WTC11 (cell line): ENCODE measurements at regions not wholly inside any gene's neighbourhood (a gene's known extent, or its start where the extent isn't known, plus 50 kb on each side); places are given as distances from the start of the nearest gene placed in this dataset.

ENCODE experiments used
- ATAC-seq: fragments of 200-7000 bp; cut with Tn5 transposase; 2 replicates; pipeline ENCODE4 v1.10.0; 2021; ENCODE audit warnings: mild to moderate bottlenecking, moderate library complexity
- CTCF ChIA-PET: fragments of 300-600 bp; sonication (Branson Sonifier 250); formaldehyde crosslinking; loops from one replicate; lab custom pipeline; 2021; ENCODE audit warnings: antibody characterized with exemption; lab: Charles Lee
- POLR2A ChIA-PET: fragments of 350-600 bp; sonication (Branson Sonifier 250); formaldehyde crosslinking; loops from one replicate; lab custom pipeline; 2021; ENCODE audit warnings: antibody characterized with exemption; lab: Charles Lee
- DNase-seq: peaks from one replicate; pipeline ENCODE4 v3.0.0; 2021; ENCODE audit warnings: low spot score
- H3K27ac Mint-ChIP-seq: 2 replicates; pipeline ENCODE4 v1.8.0; 2021; ENCODE audit warnings: mixed read lengths
- H3K27me3 Mint-ChIP-seq: 2 replicates; pipeline ENCODE4 v1.8.0; 2021; ENCODE audit warnings: low read depth, mild to moderate bottlenecking, moderate library complexity, mixed read lengths
- H3K36me3 Mint-ChIP-seq: 2 replicates; pipeline ENCODE4 v1.8.0; 2021; ENCODE audit warnings: mixed read lengths
- H3K4me1 Mint-ChIP-seq: 2 replicates; pipeline ENCODE4 v1.8.0; 2022; ENCODE audit warnings: mixed read lengths
- H3K4me3 Mint-ChIP-seq: 2 replicates; pipeline ENCODE4 v1.8.0; 2021; ENCODE audit warnings: mild to moderate bottlenecking, moderate library complexity, mixed read lengths
- H3K9me3 Mint-ChIP-seq: 2 replicates; pipeline ENCODE4 v1.8.0; 2021; ENCODE audit warnings: mixed read lengths
- ATF2 ChIP-seq: sonication (generic); formaldehyde crosslinking; IDR thresholded peaks from 2 replicates; pipeline ENCODE4 v1.8.1; 2022; ENCODE audit warnings: low read depth, missing genetic modification reagents, borderline replicate concordance
- ATF3 ChIP-seq: sonication (generic); formaldehyde crosslinking; conservative IDR thresholded peaks from 2 replicates; pipeline ENCODE4 v1.8.1; 2022; ENCODE audit warnings: mild to moderate bottlenecking, missing genetic modification reagents
- CTCF ChIP-seq: fragments of 200-600 bp; IDR thresholded peaks from 2 replicates; pipeline ENCODE4 v1.8.0; 2022; ENCODE audit warnings: antibody characterized with exemption
- FOXJ3 ChIP-seq: sonication (generic); formaldehyde crosslinking; IDR thresholded peaks from 2 replicates; pipeline ENCODE4 v1.9.0; 2021; ENCODE audit warnings: missing genetic modification reagents, mild to moderate bottlenecking, borderline replicate concordance
- FOXK1 ChIP-seq: sonication (generic); formaldehyde crosslinking; IDR thresholded peaks from 2 replicates; pipeline ENCODE4 v1.8.0; 2022; ENCODE audit warnings: mild to moderate bottlenecking, moderate library complexity, missing genetic modification reagents
- GABPB1 ChIP-seq: sonication (generic); formaldehyde crosslinking; IDR thresholded peaks from 2 replicates; pipeline ENCODE4 v1.8.1; 2023; ENCODE audit warnings: mild to moderate bottlenecking, missing genetic modification reagents
- JAZF1 ChIP-seq: fragments of 250-450 bp; sonication (Bioruptor Pico); IDR thresholded peaks from 2 replicates; pipeline ENCODE4 v1.9.0; 2021; ENCODE audit warnings: moderate library complexity, mild to moderate bottlenecking, inconsistent platforms
- JUN ChIP-seq: sonication (generic); formaldehyde crosslinking; IDR thresholded peaks from 2 replicates; pipeline ENCODE4 v1.8.0; 2023; ENCODE audit warnings: mild to moderate bottlenecking, missing genetic modification reagents
- MAX ChIP-seq: sonication (generic); formaldehyde crosslinking; IDR thresholded peaks from 2 replicates; pipeline ENCODE4 v1.8.0; 2022; ENCODE audit warnings: mild to moderate bottlenecking, missing genetic modification reagents
- MLX ChIP-seq: sonication (generic); formaldehyde crosslinking; IDR thresholded peaks from 2 replicates; pipeline ENCODE4 v1.8.1; 2023; ENCODE audit warnings: mild to moderate bottlenecking, missing genetic modification reagents, moderate library complexity
- NFATC4 ChIP-seq: fragments of 250-450 bp; sonication (Bioruptor Pico); IDR thresholded peaks from 2 replicates; pipeline ENCODE4 v1.9.0; 2021; ENCODE audit warnings: mild to moderate bottlenecking
- NFE2L1 ChIP-seq: sonication (generic); formaldehyde crosslinking; IDR thresholded peaks from 2 replicates; pipeline ENCODE4 v1.8.1; 2023; ENCODE audit warnings: missing genetic modification reagents
- NR3C1 ChIP-seq: sonication (generic); formaldehyde crosslinking; conservative IDR thresholded peaks from 2 replicates; pipeline ENCODE4 v1.8.1; 2023; ENCODE audit warnings: low read depth, mild to moderate bottlenecking, missing genetic modification reagents
- OVOL2 ChIP-seq: fragments of 250-450 bp; sonication (Bioruptor Pico); IDR thresholded peaks from 2 replicates; pipeline ENCODE4 v1.9.0; 2021; ENCODE audit warnings: mild to moderate bottlenecking, borderline replicate concordance
- PRRX2 ChIP-seq: fragments of 250-450 bp; sonication (Bioruptor Pico); IDR thresholded peaks from 2 replicates; pipeline ENCODE4 v1.8.0; 2021; ENCODE audit warnings: mild to moderate bottlenecking
- RORB ChIP-seq: fragments of 250-450 bp; sonication (Bioruptor Pico); IDR thresholded peaks from 2 replicates; pipeline ENCODE4 v1.9.0; 2021; ENCODE audit warnings: mild to moderate bottlenecking
- SP1 ChIP-seq: sonication (generic); formaldehyde crosslinking; conservative IDR thresholded peaks from 2 replicates; pipeline ENCODE4 v1.8.1; 2022; ENCODE audit warnings: missing genetic modification reagents
- ZBTB21 ChIP-seq: sonication (generic); formaldehyde crosslinking; IDR thresholded peaks from 2 replicates; pipeline ENCODE4 v1.8.1; 2023; ENCODE audit warnings: mild to moderate bottlenecking, missing genetic modification reagents, borderline replicate concordance
- ZMAT4 ChIP-seq: fragments of 250-450 bp; sonication (Bioruptor Pico); IDR thresholded peaks from 2 replicates; pipeline ENCODE4 v1.9.0; 2021; ENCODE audit warnings: mild to moderate bottlenecking
- ZNF219 ChIP-seq: sonication (generic); formaldehyde crosslinking; IDR thresholded peaks from 2 replicates; pipeline ENCODE4 v1.8.0; 2023; ENCODE audit warnings: missing genetic modification reagents, mild to moderate bottlenecking, borderline replicate concordance
- ZNF263 ChIP-seq: sonication (generic); formaldehyde crosslinking; IDR thresholded peaks from 2 replicates; pipeline ENCODE4 v1.8.1; 2022; ENCODE audit warnings: low read depth, mild to moderate bottlenecking, moderate library complexity, missing genetic modification reagents

GRCh38 chr6:90434094-90434493 lies 137.5 kb upstream of the BACH2 start:
- H3K36me3 Mint-ChIP-seq: peaks cover 27% of the 10 kb centered on the region
- H3K9me3 Mint-ChIP-seq: peaks cover 44% of the 10 kb centered on the region
- peaks cover 6% of the 10 kb centered on the region for H3K27me3 Mint-ChIP-seq
- no peak overlapping the region for H3K4me3 Mint-ChIP-seq
- TF ChIP-seq CTCF (peak; percentile 22; the same call in 1 of the 2 replicates), JUN (CRISPR knock-in tag) (no peak), OVOL2 (CRISPR knock-in tag) (no peak), MLX (no peak)
- peak; percentile 28 for DNase-seq
- peaks cover 50% of the 10 kb centered on the region for H3K4me1 Mint-ChIP-seq
- peak; percentile 77 for ATAC-seq
- POLR2A ChIA-PET: no interaction called here
- CTCF ChIA-PET: interaction anchor here (1.0 to 4.9 kb wide), 8 partner anchors 9 to 494 kb away, joined by 3 to 37 read pairs (median 6); no protein-coding TSS in a partner anchor
- H3K27ac Mint-ChIP-seq: no peak overlapping the region

GRCh38 chr6:90432937-90433336 lies 136.3 kb upstream of the BACH2 start:
- Mint-ChIP-seq H3K4me1 (peaks cover 46% of the 10 kb centered on the region), H3K9me3 (peaks cover 54% of the 10 kb centered on the region), H3K4me3 (no peak overlapping the region), H3K27ac (no peak overlapping the region), H3K36me3 (peaks cover 27% of the 10 kb centered on the region), H3K27me3 (peaks cover 6% of the 10 kb centered on the region; the same call in 1 of the 2 replicates)
- ChIA-PET CTCF (interaction anchor here (0.6 to 4.9 kb wide), 7 partner anchors 9 to 492 kb away, joined by 3 to 37 read pairs (median 3); no protein-coding TSS in a partner anchor), POLR2A (no interaction called here)
- ATAC-seq: no peak
- no peak for TF ChIP-seq NR3C1 (CRISPR knock-in tag)
- TF ChIP-seq NFATC4: no peak
- TF ChIP-seq ZMAT4: no peak
- TF ChIP-seq JAZF1 (CRISPR knock-in tag): no peak
- TF ChIP-seq GABPB1 (CRISPR knock-in tag): no peak
- TF ChIP-seq PRRX2: no peak
- TF ChIP-seq, all 79 proteins: peak for 0
- no peak for DNase-seq

- peaks cover 54% of the 10 kb centered on the region for H3K9me3 Mint-ChIP-seq
- no peak for ATAC-seq
- TF ChIP-seq NFE2L1 (CRISPR knock-in tag): no peak
- TF ChIP-seq RORB (CRISPR knock-in tag): no peak
- TF ChIP-seq ZNF263: no peak
- no peak for TF ChIP-seq SP1
- no peak for TF ChIP-seq ZBTB21
- no peak for TF ChIP-seq ZNF219 (CRISPR knock-in tag)
- TF ChIP-seq MAX (CRISPR knock-in tag): no peak
- TF ChIP-seq ATF2 (CRISPR knock-in tag): no peak
- TF ChIP-seq ATF3 (CRISPR knock-in tag): no peak
- no peak for TF ChIP-seq FOXJ3 (CRISPR knock-in tag)
- no peak for TF ChIP-seq FOXK1 (CRISPR knock-in tag)
- no peak for TF ChIP-seq ZMAT4
- H3K36me3 Mint-ChIP-seq: peaks cover 27% of the 10 kb centered on the region
- H3K27me3 Mint-ChIP-seq: peaks cover 6% of the 10 kb centered on the region; the same call in 1 of the 2 replicates
- CTCF ChIA-PET: interaction anchor here (0.6 to 4.9 kb wide), 3 partner anchors 8 to 492 kb away, joined by 3 to 37 read pairs (median 12); no protein-coding TSS in a partner anchor
- no peak for DNase-seq
- peaks cover 39% of the 10 kb centered on the region for H3K4me1 Mint-ChIP-seq
- H3K4me3 Mint-ChIP-seq: no peak overlapping the region
- H3K27ac Mint-ChIP-seq: no peak overlapping the region
- POLR2A ChIA-PET: no interaction called here
These were observed 135.6 kb upstream of the BACH2 start for GRCh38 chr6:90432041-90432775.
